IMR-90 (cell line): ENCODE measurements at regions not wholly inside any gene's neighbourhood (a gene's known extent, or its start where the extent isn't known, plus 50 kb on each side); places are given as distances from the start of the nearest gene placed in this dataset.
A peak's percentile ranks its signal among the peaks of the same experiment; 100 is the strongest.

ENCODE experiments used
- ATAC-seq: fragments of 200-7000 bp; cut with Tn5 transposase; 2 replicates; pipeline ENCODE4 v1.9.1; 2020; ENCODE audit warnings: low read depth, mild to moderate bottlenecking, moderate library complexity
- BruUV-seq: library from RNA; stranded (reverse); fragments of 400-500 nt; replicated peaks from 2 replicates; lab custom pipeline; 2021; lab: Mats Ljungman, UMichigan
- CTCF ChIA-PET: fragments of 300-600 bp; formaldehyde crosslinking; extraction: SDS; loops from one replicate; lab custom pipeline; 2021; ENCODE audit warnings: antibody characterized with exemption; lab: Yijun Ruan, JAX
- POLR2A ChIA-PET: fragments of 300-600 bp; sonication (Branson Sonifier 250); formaldehyde crosslinking; loops from one replicate; lab custom pipeline; 2022; ENCODE audit warnings: antibody characterized with exemption; ENCODE audit not compliant: unreplicated experiment; lab: Charles Lee
- DNase-seq: peaks from one replicate; pipeline ENCODE4 v3.0.0; 2013
- H2AFZ ChIP-seq: replicated peaks from 2 replicates; pipeline ENCODE3; 2013; ENCODE audit warnings: low read length, mild to moderate bottlenecking; ENCODE audit not compliant: poor library complexity
- H2AK5ac ChIP-seq: 2 replicates; pipeline ENCODE4 v1.6.1; 2013; ENCODE audit warnings: low read depth, low read length, inconsistent platforms
- H2AK9ac ChIP-seq: replicated peaks from 2 replicates; pipeline ENCODE3; 2013; ENCODE audit warnings: mild to moderate bottlenecking, low read depth, low read length, moderate library complexity; ENCODE audit not compliant: poor library complexity
- H2BK120ac ChIP-seq: 2 replicates; pipeline ENCODE4 v1.6.1; 2013; ENCODE audit warnings: low read depth, low read length, inconsistent platforms
- H2BK15ac ChIP-seq: 3 replicates; pipeline ENCODE4 v1.6.1; 2013; ENCODE audit warnings: low read depth, low read length, inconsistent platforms
- H2BK20ac ChIP-seq: 2 replicates; pipeline ENCODE4 v1.6.1; 2013; ENCODE audit warnings: low read depth, mild to moderate bottlenecking, inconsistent platforms, low read length, moderate library complexity
- H2BK5ac ChIP-seq: 2 replicates; pipeline ENCODE4 v1.6.1; 2013; ENCODE audit warnings: mild to moderate bottlenecking, low read depth, low read length, inconsistent platforms; ENCODE audit not compliant: poor library complexity, severe bottlenecking
- H3K14ac ChIP-seq: replicated peaks from 2 replicates; pipeline ENCODE4 v1.6.1; 2013; ENCODE audit warnings: low read depth, low read length, inconsistent platforms
- H3K18ac ChIP-seq: 2 replicates; pipeline ENCODE4 v1.6.1; 2013; ENCODE audit warnings: low read depth, low read length, control low read depth
- H3K23ac ChIP-seq: 2 replicates; pipeline ENCODE4 v1.6.1; 2013; ENCODE audit warnings: low read depth, low read length, inconsistent platforms
- H3K27ac ChIP-seq: 2 replicates; pipeline ENCODE4 v1.5.1; 2013; ENCODE audit warnings: mild to moderate bottlenecking, control low read depth, low read length; ENCODE audit not compliant: insufficient read depth
- H3K27me3 ChIP-seq: 2 replicates; pipeline ENCODE4 v1.6.1; 2013; ENCODE audit warnings: low read length; ENCODE audit not compliant: control insufficient read depth, insufficient read depth
- H3K36me3 ChIP-seq: 2 replicates; pipeline ENCODE4 v1.6.1; 2013; ENCODE audit warnings: low read length, mixed read lengths; ENCODE audit not compliant: control insufficient read depth, insufficient read depth
- H3K4ac ChIP-seq: 2 replicates; pipeline ENCODE4 v1.6.1; 2013; ENCODE audit warnings: low read depth, low read length, inconsistent platforms
- H3K4me1 ChIP-seq: 2 replicates; pipeline ENCODE4 v1.6.1; 2013; ENCODE audit warnings: low read length, mixed read lengths; ENCODE audit not compliant: control insufficient read depth, insufficient read depth
- H3K4me2 ChIP-seq: 2 replicates; pipeline ENCODE4 v1.6.1; 2013; ENCODE audit warnings: low read depth, mild to moderate bottlenecking, control low read depth, low read length, moderate library complexity
- H3K4me3 ChIP-seq: 2 replicates; pipeline ENCODE4 v1.5.1; 2013; ENCODE audit warnings: low read depth, mild to moderate bottlenecking, control low read depth, low read length, moderate library complexity; ENCODE audit not compliant: insufficient read depth
- H3K56ac ChIP-seq: 2 replicates; pipeline ENCODE4 v1.6.1; 2013; ENCODE audit warnings: low read length, inconsistent platforms; ENCODE audit not compliant: insufficient read depth; ENCODE audit errors: extremely low read depth
- H3K79me1 ChIP-seq, 2 experiments: 2 replicates each; pipeline ENCODE4 v1.6.1; 2013; ENCODE audit warnings: low read length in 2 of 2, inconsistent platforms in 1 of 2, low read depth in 1 of 2
- H3K9ac ChIP-seq: 2 replicates; pipeline ENCODE4 v1.6.1; 2013; ENCODE audit warnings: low read depth, low read length, control low read depth
- H3K9me1 ChIP-seq: 2 replicates; pipeline ENCODE4 v1.6.1; 2013; ENCODE audit warnings: low read length, inconsistent platforms; ENCODE audit not compliant: insufficient read depth
- H3K9me3 ChIP-seq: 2 replicates; pipeline ENCODE4 v1.6.1; 2013; ENCODE audit warnings: low read length; ENCODE audit not compliant: control insufficient read depth, insufficient read depth
- H4K20me1 ChIP-seq: 2 replicates; pipeline ENCODE4 v1.6.1; 2013; ENCODE audit warnings: low read length, inconsistent platforms; ENCODE audit not compliant: insufficient read depth
- H4K5ac ChIP-seq: 2 replicates; pipeline ENCODE4 v1.6.1; 2013; ENCODE audit warnings: mild to moderate bottlenecking, low read depth, low read length, control low read depth
- H4K8ac ChIP-seq, 2 experiments: 2 replicates each; pipeline ENCODE4 v1.6.1; 2013; ENCODE audit warnings: low read depth in 2 of 2, low read length in 2 of 2, control low read depth in 1 of 2, inconsistent platforms in 1 of 2
- H4K91ac ChIP-seq: 2 replicates; pipeline ENCODE4 v1.6.1; 2013; ENCODE audit warnings: low read depth, low read length, inconsistent platforms; ENCODE audit not compliant: insufficient read depth
- BHLHE40 ChIP-seq: fragments of 150-350 bp; IDR thresholded peaks from 2 replicates; pipeline ENCODE4 v1.6.1; 2016; ENCODE audit warnings: mild to moderate bottlenecking, low read depth, low read length
- CEBPB ChIP-seq: IDR thresholded peaks from 2 replicates; pipeline ENCODE4 v1.6.1; 2012; ENCODE audit warnings: low read depth, low read length, improper control_type of control experiment
- CHD1 ChIP-seq: IDR thresholded peaks from 2 replicates; pipeline ENCODE4 v1.6.1; 2012; ENCODE audit warnings: low read depth, low read length, improper control_type of control experiment
- FOS ChIP-seq: fragments of 150-350 bp; IDR thresholded peaks from 2 replicates; pipeline ENCODE4 v1.6.1; 2016; ENCODE audit warnings: low read depth, low read length
- MAFK ChIP-seq: IDR thresholded peaks from 2 replicates; pipeline ENCODE4 v1.6.1; 2012; ENCODE audit warnings: low read depth, low read length, improper control_type of control experiment
- MXI1 ChIP-seq: IDR thresholded peaks from 2 replicates; pipeline ENCODE4 v1.6.1; 2012; ENCODE audit warnings: low read depth, mild to moderate bottlenecking, low read length, moderate library complexity, borderline replicate concordance
- NFE2L2 ChIP-seq: fragments of 150-350 bp; IDR thresholded peaks from 2 replicates; pipeline ENCODE4 v1.6.1; 2016; ENCODE audit warnings: low read depth, mild to moderate bottlenecking, low read length
- POLR2A ChIP-seq: IDR thresholded peaks from 2 replicates; pipeline ENCODE4 v1.6.1; 2012; ENCODE audit warnings: mild to moderate bottlenecking, low read depth, low read length
- RAD21 ChIP-seq: IDR thresholded peaks from 2 replicates; pipeline ENCODE4 v1.6.1; 2012; ENCODE audit warnings: low read length, improper control_type of control experiment
- RCOR1 ChIP-seq: IDR thresholded peaks from 2 replicates; pipeline ENCODE4 v1.6.1; 2012; ENCODE audit warnings: mild to moderate bottlenecking, low read length, improper control_type of control experiment; ENCODE audit not compliant: insufficient replicate concordance
- RFX5 ChIP-seq: IDR thresholded peaks from 2 replicates; pipeline ENCODE4 v1.8.0; 2012; ENCODE audit warnings: low read depth, mild to moderate bottlenecking, low read length, moderate library complexity
- SMC3 ChIP-seq: fragments of 150-350 bp; IDR thresholded peaks from 2 replicates; pipeline ENCODE4 v1.6.1; 2016; ENCODE audit warnings: low read depth, mild to moderate bottlenecking, antibody characterized with exemption, low read length, moderate library complexity
- WGBS, 2 experiments: methylation state at CpG; one replicate each; pipeline versions ENCODE4 v1.1.5 to v1.1.7; 2013; ENCODE audit warnings: missing lambda C conversion rate in 2 of 2; ENCODE audit not compliant: insufficient read length in 1 of 2; ENCODE audit errors: extremely low coverage in 2 of 2; 5-methylcytosine and 5-hydroxymethylcytosine counted together
- dilution Hi-C: fragments of 300-500 bp; cut with HindIII; formaldehyde crosslinking; loops from one replicate; pipeline ENCODE4 v1.14.3; 2018; ENCODE audit warnings: low sequenced_read_pairs; ENCODE audit not compliant: unreplicated experiment
- in situ Hi-C: fragments of 300-500 bp; cut with MboI; formaldehyde crosslinking; loops from 3 replicates; pipeline ENCODE4 v1.14.3; 2019; ENCODE audit warnings: low sequenced_read_pairs, inconsistent platforms, mixed read lengths
- intact Hi-C: fragments of 100-400 bp; cut with micrococcal nuclease; formaldehyde crosslinking; loops from 2 replicates; pipeline ENCODE4 v1.10.0; 2022
- TF ChIP-seq, protein P1 (sequence below): conservative IDR thresholded peaks from 2 replicates; pipeline ENCODE4 v1.5.1; 2012; ENCODE audit warnings: mild to moderate bottlenecking, low read depth, low read length, improper control_type of control experiment
- TF ChIP-seq, protein P2 (sequence below): fragments of 150-350 bp; IDR thresholded peaks from 2 replicates; pipeline ENCODE4 v1.6.1; 2016; ENCODE audit warnings: low read depth, mild to moderate bottlenecking, low read length, moderate library complexity, borderline replicate concordance
- TF ChIP-seq, protein P3 (sequence below): fragments of 150-350 bp; IDR thresholded peaks from 2 replicates; pipeline ENCODE4 v1.6.1; 2017; ENCODE audit warnings: mild to moderate bottlenecking, antibody characterized with exemption, low read length, low read depth

DNA sequence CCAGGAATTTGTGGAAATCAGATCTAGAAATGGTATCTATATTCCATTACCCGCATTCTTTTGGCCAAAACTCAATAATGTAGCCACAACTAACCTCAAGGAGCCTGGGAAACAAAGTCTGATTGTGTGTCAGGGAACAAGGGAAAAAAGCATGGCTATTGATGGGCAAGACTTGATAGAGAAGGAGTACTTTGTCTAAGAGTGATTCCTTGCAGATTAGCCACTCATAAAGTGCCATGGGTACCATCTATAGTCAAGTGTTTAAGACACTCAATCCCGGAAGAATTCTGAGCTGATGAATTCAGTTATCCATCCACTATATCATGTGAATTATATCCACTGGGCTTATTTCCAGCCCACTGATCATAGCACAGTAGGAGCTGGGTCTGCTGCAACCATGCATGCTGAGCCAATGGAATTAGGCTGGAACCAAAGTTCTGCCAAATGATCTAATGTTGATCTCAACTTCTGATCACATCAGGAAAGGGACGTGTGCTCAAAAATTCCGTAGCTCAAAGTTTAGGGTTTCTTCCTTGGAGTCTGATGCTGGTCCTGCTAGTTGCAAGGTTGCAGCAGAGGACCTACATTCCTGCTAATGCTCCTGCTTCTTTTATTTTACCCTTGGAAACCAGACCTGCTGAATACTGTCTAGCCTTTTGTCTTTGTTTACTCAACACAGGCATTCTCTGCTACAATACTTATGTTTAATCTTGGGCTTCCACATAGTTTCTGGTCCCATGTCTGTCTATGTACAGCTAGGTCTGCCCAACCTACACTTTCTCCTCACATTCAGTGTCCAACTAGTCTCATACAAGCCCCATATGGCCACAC is 629.7 kb downstream of the IRS1 start:
- Histone ChIP-seq H3K4me3 (no peak overlapping the region), H3K23ac (no peak overlapping the region), H4K5ac (no peak overlapping the region), H4K8ac (0 out of 4 replicates have a peak overlapping the region, but pooled peaks of 1 of the 2 experiments have one; percentile 25), H2BK20ac (0 out of 2 replicates have a peak overlapping the region, but pooled peaks have one; percentile 1), H4K91ac (no peak overlapping the region), H3K9ac (no peak overlapping the region; the same call in 1 of the 2 replicates), H3K4me2 (no peak overlapping the region), H2AFZ (no peak overlapping the region), H3K9me1 (no peaks in the 10 kb centered on the region), H3K56ac (no peak overlapping the region), H3K36me3 (no peaks in the 10 kb centered on the region; the same call in 1 of the 2 replicates), H2BK120ac (no peak overlapping the region), H3K27ac (no peak overlapping the region), H3K4ac (no peak overlapping the region), H3K4me1 (no peaks in the 10 kb centered on the region), H2AK9ac (no peak overlapping the region), H3K27me3 (no peaks in the 10 kb centered on the region), H2BK5ac (no peak overlapping the region), H3K18ac (no peak overlapping the region), H3K14ac (no peak overlapping the region), H4K20me1 (no peaks in the 10 kb centered on the region), H3K9me3 (no peaks in the 10 kb centered on the region), H3K79me1 (no peaks in the 10 kb centered on the region), H2BK15ac (no peak overlapping the region), H2AK5ac (no peak overlapping the region)
- DNase-seq (no peak), ATAC-seq (no peak)
- CTCF ChIA-PET = interaction anchor here (0.5 to 0.6 kb wide), 2 partner anchors 611 to 1331 kb away, joined by 3 read pairs; no protein-coding TSS in a partner anchor
- 96% methylated on average over 2 of the region's 4 CpGs; no CpG with 5 or more reads in 1 of the 2 experiments for WGBS, 2 experiments
- dilution Hi-C loops (no loop called here), intact Hi-C loops (no loop called here), in situ Hi-C loops (no loop called here)
- POLR2A ChIA-PET = interaction anchor here (0.5 to 0.6 kb wide), 2 partner anchors 52 to 292 kb away, joined by 3 to 8 read pairs; no protein-coding TSS in a partner anchor
- BruUV-seq = no TSS peak
- no peak for TF ChIP-seq RAD21
- TF ChIP-seq CEBPB = no peak
- TF ChIP-seq FOS = no peak
- TF ChIP-seq, protein P1, sequence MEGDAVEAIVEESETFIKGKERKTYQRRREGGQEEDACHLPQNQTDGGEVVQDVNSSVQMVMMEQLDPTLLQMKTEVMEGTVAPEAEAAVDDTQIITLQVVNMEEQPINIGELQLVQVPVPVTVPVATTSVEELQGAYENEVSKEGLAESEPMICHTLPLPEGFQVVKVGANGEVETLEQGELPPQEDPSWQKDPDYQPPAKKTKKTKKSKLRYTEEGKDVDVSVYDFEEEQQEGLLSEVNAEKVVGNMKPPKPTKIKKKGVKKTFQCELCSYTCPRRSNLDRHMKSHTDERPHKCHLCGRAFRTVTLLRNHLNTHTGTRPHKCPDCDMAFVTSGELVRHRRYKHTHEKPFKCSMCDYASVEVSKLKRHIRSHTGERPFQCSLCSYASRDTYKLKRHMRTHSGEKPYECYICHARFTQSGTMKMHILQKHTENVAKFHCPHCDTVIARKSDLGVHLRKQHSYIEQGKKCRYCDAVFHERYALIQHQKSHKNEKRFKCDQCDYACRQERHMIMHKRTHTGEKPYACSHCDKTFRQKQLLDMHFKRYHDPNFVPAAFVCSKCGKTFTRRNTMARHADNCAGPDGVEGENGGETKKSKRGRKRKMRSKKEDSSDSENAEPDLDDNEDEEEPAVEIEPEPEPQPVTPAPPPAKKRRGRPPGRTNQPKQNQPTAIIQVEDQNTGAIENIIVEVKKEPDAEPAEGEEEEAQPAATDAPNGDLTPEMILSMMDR = no peak
- no peak for TF ChIP-seq POLR2A
- TF ChIP-seq NFE2L2 = no peak
- TF ChIP-seq RCOR1 = no peak
- TF ChIP-seq, protein P2, sequence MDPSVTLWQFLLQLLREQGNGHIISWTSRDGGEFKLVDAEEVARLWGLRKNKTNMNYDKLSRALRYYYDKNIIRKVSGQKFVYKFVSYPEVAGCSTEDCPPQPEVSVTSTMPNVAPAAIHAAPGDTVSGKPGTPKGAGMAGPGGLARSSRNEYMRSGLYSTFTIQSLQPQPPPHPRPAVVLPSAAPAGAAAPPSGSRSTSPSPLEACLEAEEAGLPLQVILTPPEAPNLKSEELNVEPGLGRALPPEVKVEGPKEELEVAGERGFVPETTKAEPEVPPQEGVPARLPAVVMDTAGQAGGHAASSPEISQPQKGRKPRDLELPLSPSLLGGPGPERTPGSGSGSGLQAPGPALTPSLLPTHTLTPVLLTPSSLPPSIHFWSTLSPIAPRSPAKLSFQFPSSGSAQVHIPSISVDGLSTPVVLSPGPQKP = no peak
- no peak for TF ChIP-seq RFX5
- no peak for TF ChIP-seq MAFK
- no peak for TF ChIP-seq BHLHE40
- TF ChIP-seq SMC3 = no peak
- TF ChIP-seq MXI1 = no peak
- no peak for TF ChIP-seq CHD1
- TF ChIP-seq, protein P3, sequence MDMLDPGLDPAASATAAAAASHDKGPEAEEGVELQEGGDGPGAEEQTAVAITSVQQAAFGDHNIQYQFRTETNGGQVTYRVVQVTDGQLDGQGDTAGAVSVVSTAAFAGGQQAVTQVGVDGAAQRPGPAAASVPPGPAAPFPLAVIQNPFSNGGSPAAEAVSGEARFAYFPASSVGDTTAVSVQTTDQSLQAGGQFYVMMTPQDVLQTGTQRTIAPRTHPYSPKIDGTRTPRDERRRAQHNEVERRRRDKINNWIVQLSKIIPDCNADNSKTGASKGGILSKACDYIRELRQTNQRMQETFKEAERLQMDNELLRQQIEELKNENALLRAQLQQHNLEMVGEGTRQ = no peak
